GM12873 (cell line): ENCODE measurements at regions not wholly inside any gene's neighbourhood (a gene's known extent, or its start where the extent isn't known, plus 50 kb on each side); places are given as distances from the start of the nearest gene placed in this dataset.

Experiments used
- CTCF ChIP-seq: IDR thresholded peaks from 2 replicates; pipeline ENCODE4 v1.5.1; 2012; ENCODE audit warnings: low read depth, mild to moderate bottlenecking, moderate library complexity, low read length, control low read depth; ENCODE audit not compliant: insufficient read depth; ENCODE audit errors: missing control alignments

DNA sequence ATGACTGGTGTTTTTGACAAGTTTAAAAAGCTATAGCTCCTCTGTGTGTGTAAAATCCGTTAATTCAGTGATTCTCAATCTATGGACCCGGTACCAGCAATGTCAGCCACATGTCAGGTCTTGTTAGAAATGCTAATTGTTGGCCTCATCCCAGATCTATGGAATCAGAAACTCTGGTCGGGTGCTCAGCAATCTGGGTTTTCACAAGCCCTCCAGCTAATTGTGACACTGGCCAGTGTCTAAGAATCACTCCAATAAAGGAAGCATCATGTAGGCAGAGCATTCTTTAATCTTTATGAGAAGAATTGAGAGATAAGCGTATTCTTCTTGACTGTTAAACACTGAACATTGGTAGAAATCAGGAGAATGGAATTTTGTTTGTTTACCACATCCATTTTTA, 1498.2 kb upstream of the TENM3 start:
- TF ChIP-seq CTCF = no peak

- no peak for TF ChIP-seq CTCF
Measured at GRCh38 chr4:180751009-180751408, 1492.2 kb upstream of the TENM3 start.

GRCh38 chr4:180757927-180758326, 1485.3 kb upstream of the TENM3 start:
- peak; percentile 40 for TF ChIP-seq CTCF

DNA sequence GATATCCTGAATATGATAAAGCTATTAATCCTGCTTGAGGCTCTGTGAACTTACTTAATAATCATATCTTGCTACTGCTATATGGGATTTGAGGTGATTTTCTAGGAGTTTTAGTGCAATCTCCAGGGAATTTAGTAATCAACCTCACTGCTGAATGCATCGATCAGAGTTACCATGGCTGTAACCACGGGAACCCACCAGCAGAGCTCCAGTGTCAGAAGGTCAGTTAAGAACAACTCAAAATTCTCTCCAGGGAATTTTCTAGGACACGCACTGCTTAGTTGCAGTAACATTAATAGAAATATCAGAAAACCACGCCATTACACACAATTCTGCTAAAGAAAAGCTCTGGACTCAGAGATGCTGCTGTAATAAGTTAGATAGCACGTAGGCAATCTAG, 1477.2 kb upstream of the TENM3 start:
- TF ChIP-seq CTCF = no peak

GRCh38 chr4:180766944-180767729, 1476.1 kb upstream of the TENM3 start:
- no peak for TF ChIP-seq CTCF

- no peak for TF ChIP-seq CTCF
Measured at GRCh38 chr4:180768610-180769009, 1474.6 kb upstream of the TENM3 start.

DNA sequence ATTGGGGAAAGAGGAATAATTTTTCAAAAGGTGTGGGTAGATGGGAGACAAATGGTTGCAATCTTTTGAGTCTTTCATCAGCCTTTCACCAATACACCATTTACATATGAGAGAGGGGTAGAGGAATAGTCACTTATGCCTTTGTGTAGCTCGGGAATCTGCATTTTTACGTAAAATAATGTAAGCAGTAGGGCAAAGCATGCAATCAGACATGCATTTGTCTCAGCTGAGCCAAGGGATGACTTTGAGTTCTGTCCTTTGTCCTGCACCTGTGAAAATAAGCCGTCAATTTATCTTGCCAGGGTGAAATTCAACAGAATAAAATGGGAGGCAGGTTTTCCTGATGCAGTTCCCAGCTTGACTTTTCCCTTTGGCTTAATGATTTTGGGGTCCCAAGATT, 1473.4 kb upstream of the TENM3 start:
- TF ChIP-seq CTCF = no peak
